ENCODE measurements at regions not wholly inside any gene's neighbourhood (a gene's known extent, or its start where the extent isn't known, plus 50 kb on each side); places are given as distances from the start of the nearest gene placed in this dataset.

DNA sequence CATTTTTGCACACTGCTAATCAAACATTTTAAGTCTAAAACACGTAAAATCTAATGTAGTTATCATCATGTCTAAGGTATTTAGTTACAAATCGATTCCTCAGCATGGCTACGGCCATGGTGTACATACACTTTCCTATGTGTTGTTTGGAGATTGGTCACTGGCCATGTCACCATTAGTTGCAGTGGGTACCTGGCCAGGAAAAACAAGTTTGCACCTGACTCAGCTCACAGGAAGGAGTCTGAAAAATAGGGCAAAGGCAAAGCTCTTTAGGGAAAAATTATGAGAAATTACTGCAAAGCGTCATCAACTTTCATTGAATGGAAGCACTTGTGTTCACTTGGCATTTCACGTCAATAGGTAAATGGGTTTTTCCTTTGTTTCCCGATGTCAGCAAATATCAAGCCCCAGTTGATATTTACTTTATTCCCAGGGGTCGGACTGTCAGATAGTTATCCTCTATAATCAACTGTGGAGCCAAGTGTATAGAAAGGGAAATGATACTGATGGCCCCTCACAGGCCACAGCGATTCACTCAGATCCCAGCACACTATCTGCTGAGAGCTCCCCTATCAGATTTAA, 626.0 kb upstream of the ADAMTS16 start:
- H3K27me3 ChIP-seq = no peaks in the 10 kb centered on the region
- DNase-seq (ENCODE audit: extremely low spot score in 2 of 2) = no peak
- no peak overlapping the region for H3K27ac ChIP-seq
- intact Hi-C loops (cut with DNase I) = loop anchor here (2.0 kb wide), 1 partner anchor 45 kb away; no protein-coding TSS in a partner anchor
- TF ChIP-seq POLR2A (IDR thresholded peaks at IDR 0.05) = no peak
- TF ChIP-seq POLR2AphosphoS5 (IDR thresholded peaks at IDR 0.05; ENCODE audit: insufficient read depth in 1 of 2, low read depth in 1 of 2) = no peak
- TF ChIP-seq, protein P1, sequence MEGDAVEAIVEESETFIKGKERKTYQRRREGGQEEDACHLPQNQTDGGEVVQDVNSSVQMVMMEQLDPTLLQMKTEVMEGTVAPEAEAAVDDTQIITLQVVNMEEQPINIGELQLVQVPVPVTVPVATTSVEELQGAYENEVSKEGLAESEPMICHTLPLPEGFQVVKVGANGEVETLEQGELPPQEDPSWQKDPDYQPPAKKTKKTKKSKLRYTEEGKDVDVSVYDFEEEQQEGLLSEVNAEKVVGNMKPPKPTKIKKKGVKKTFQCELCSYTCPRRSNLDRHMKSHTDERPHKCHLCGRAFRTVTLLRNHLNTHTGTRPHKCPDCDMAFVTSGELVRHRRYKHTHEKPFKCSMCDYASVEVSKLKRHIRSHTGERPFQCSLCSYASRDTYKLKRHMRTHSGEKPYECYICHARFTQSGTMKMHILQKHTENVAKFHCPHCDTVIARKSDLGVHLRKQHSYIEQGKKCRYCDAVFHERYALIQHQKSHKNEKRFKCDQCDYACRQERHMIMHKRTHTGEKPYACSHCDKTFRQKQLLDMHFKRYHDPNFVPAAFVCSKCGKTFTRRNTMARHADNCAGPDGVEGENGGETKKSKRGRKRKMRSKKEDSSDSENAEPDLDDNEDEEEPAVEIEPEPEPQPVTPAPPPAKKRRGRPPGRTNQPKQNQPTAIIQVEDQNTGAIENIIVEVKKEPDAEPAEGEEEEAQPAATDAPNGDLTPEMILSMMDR (IDR thresholded peaks at IDR 0.05) = no peak
- no peaks in the 10 kb centered on the region for H3K9me3 ChIP-seq
- no peaks in the 10 kb centered on the region for H3K36me3 ChIP-seq
- H3K4me1 ChIP-seq = no peaks in the 10 kb centered on the region
- H3K4me3 ChIP-seq = no peak overlapping the region

GRCh38 chr5:4518903-4519672, 621.0 kb upstream of the ADAMTS16 start:
- intact Hi-C loops (cut with DNase I) = no loop called here
- no peak for DNase-seq (ENCODE audit: extremely low spot score in 2 of 2)
- no peak overlapping the region for H3K27ac ChIP-seq
- H3K27me3 ChIP-seq = no peaks in the 10 kb centered on the region
- no peaks in the 10 kb centered on the region for H3K36me3 ChIP-seq
- no peaks in the 10 kb centered on the region for H3K4me1 ChIP-seq
- no peak overlapping the region for H3K4me3 ChIP-seq
- H3K9me3 ChIP-seq = no peaks in the 10 kb centered on the region
- TF ChIP-seq POLR2A (IDR thresholded peaks at IDR 0.05) (no peak), POLR2AphosphoS5 (IDR thresholded peaks at IDR 0.05; ENCODE audit: insufficient read depth in 1 of 2, low read depth in 1 of 2) (no peak)
- TF ChIP-seq, protein P1 (IDR thresholded peaks at IDR 0.05) = no peak

DNA sequence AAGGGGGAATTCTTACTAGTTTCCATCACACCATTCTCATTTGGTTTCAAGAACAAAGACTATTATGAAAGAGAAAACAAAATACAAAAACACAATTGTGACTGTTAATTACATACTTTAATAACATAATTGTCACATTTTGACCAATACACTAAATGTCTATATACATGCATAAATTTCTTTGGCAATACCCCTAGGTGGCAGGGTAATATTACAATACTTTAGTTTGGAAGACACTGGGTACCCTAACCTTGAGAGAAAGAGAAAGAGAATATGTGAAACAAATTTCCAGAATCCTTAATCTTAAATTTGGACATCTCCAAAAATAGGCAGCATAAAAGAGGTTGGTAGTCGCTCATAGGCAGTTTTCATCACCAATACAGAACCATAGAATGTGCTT, 619.6 kb upstream of the ADAMTS16 start:
- H3K4me1 ChIP-seq = no peaks in the 10 kb centered on the region
- H3K27ac ChIP-seq = no peak overlapping the region
- intact Hi-C loops (cut with DNase I) = no loop called here
- no peaks in the 10 kb centered on the region for H3K36me3 ChIP-seq
- no peak for DNase-seq (ENCODE audit: extremely low spot score in 2 of 2)
- TF ChIP-seq, protein P1 (IDR thresholded peaks at IDR 0.05) = no peak
- TF ChIP-seq POLR2AphosphoS5 (IDR thresholded peaks at IDR 0.05; ENCODE audit: insufficient read depth in 1 of 2, low read depth in 1 of 2) = no peak
- no peak for TF ChIP-seq POLR2A (IDR thresholded peaks at IDR 0.05)
- no peaks in the 10 kb centered on the region for H3K9me3 ChIP-seq
- no peak overlapping the region for H3K4me3 ChIP-seq
- H3K27me3 ChIP-seq = no peaks in the 10 kb centered on the region

DNA sequence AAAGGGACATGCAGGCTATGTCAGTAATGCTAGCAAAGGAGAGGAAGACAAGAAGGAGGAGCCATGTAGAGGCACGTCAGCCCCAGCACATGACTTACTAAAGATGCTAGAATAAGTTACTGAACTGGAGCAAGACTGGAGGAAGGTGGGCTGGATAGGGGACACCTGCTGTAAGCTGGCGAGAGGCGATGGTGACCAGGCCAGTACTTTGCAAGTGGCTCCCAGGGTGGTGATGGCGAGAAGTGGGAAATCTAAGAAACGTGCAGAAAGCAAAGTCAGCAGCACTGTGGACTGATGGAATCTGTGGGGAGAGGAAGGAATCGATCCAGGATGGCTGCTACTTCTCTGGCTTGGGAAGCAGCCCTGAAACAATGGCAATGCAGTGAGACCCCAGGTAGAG, 617.1 kb upstream of the ADAMTS16 start:
- Histone ChIP-seq H3K9me3 (no peaks in the 10 kb centered on the region), H3K27me3 (no peaks in the 10 kb centered on the region), H3K27ac (no peak overlapping the region), H3K4me1 (no peaks in the 10 kb centered on the region), H3K36me3 (no peaks in the 10 kb centered on the region), H3K4me3 (no peak overlapping the region)
- TF ChIP-seq POLR2A (IDR thresholded peaks at IDR 0.05) (no peak), POLR2AphosphoS5 (IDR thresholded peaks at IDR 0.05; ENCODE audit: insufficient read depth in 1 of 2, low read depth in 1 of 2) (no peak)
- TF ChIP-seq, protein P1 (IDR thresholded peaks at IDR 0.05) = no peak
- intact Hi-C loops (cut with DNase I) = no loop called here
- DNase-seq (ENCODE audit: extremely low spot score in 2 of 2) = no peak
